Chondrocyte (in vitro differentiated cells): ENCODE measurements at regions not wholly inside any gene's neighbourhood (a gene's known extent, or its start where the extent isn't known, plus 50 kb on each side); places are given as distances from the start of the nearest gene placed in this dataset.

Source experiments
- DNase-seq: peaks from one replicate; pipeline ENCODE4 v3.0.0; 2021; ENCODE audit warnings: mixed read lengths, low spot score
- H3K27ac Mint-ChIP-seq: one replicate; pipeline ENCODE4 v1.8.0; 2021; ENCODE audit warnings: mild to moderate bottlenecking, moderate library complexity, mixed read lengths; ENCODE audit not compliant: unreplicated experiment
- H3K27me3 Mint-ChIP-seq: 2 replicates; pipeline ENCODE4 v1.8.0; 2021; ENCODE audit warnings: low read depth, mixed read lengths
- H3K36me3 Mint-ChIP-seq: 2 replicates; pipeline ENCODE4 v1.8.0; 2021; ENCODE audit warnings: low read depth, mixed read lengths
- H3K4me1 Mint-ChIP-seq: 2 replicates; pipeline ENCODE4 v1.8.0; 2021; ENCODE audit warnings: low read depth, mild to moderate bottlenecking, mixed read lengths
- H3K4me3 Mint-ChIP-seq: one replicate; pipeline ENCODE4 v1.8.0; 2021; ENCODE audit warnings: mild to moderate bottlenecking, moderate library complexity, mixed read lengths; ENCODE audit not compliant: unreplicated experiment
- H3K9me3 Mint-ChIP-seq: 2 replicates; pipeline ENCODE4 v1.8.0; 2021; ENCODE audit warnings: low read depth, mixed read lengths
- CTCF ChIP-seq: fragments of 200-600 bp; sonication (generic); IDR thresholded peaks from 2 replicates; pipeline ENCODE4 v1.5.0; 2021; ENCODE audit warnings: antibody characterized with exemption, mild to moderate bottlenecking, moderate library complexity

- H3K9me3 Mint-ChIP-seq, result no peaks in the 10 kb centered on the region
- no peaks in the 10 kb centered on the region for H3K27me3 Mint-ChIP-seq
- TF ChIP-seq CTCF, result no peak
- H3K27ac Mint-ChIP-seq, result no peak overlapping the region
- peaks cover 8% of the 10 kb centered on the region for H3K4me1 Mint-ChIP-seq
- no peaks in the 10 kb centered on the region for H3K36me3 Mint-ChIP-seq
- no peak for DNase-seq
- no peak overlapping the region for H3K4me3 Mint-ChIP-seq
Measured at GRCh38 chr4:153068751-153069150, 132.6 kb downstream of the FHDC1 start.

- H3K4me3 Mint-ChIP-seq, result no peak overlapping the region
- DNase-seq, result no peak
- peaks cover 1% of the 10 kb centered on the region for H3K36me3 Mint-ChIP-seq
- no peak overlapping the region for H3K27ac Mint-ChIP-seq
- no peaks in the 10 kb centered on the region for H3K27me3 Mint-ChIP-seq
- no peaks in the 10 kb centered on the region for H3K9me3 Mint-ChIP-seq
- peaks cover 5% of the 10 kb centered on the region for H3K4me1 Mint-ChIP-seq
- no peak for TF ChIP-seq CTCF
Measured at GRCh38 chr4:153071958-153072598, 132.2 kb upstream of the TRIM2 start.

- Mint-ChIP-seq H3K4me3 (no peak overlapping the region), H3K9me3 (peaks cover under 1% of the 10 kb centered on the region), H3K27ac (no peak overlapping the region), H3K27me3 (no peaks in the 10 kb centered on the region), H3K4me1 (no peaks in the 10 kb centered on the region), H3K36me3 (peaks cover 1% of the 10 kb centered on the region)
- no peak for DNase-seq
- no peak for TF ChIP-seq CTCF
Measured at GRCh38 chr4:153072661-153073060, 131.6 kb upstream of the TRIM2 start.

- H3K9me3 Mint-ChIP-seq, result peaks cover 3% of the 10 kb centered on the region
- H3K4me1 Mint-ChIP-seq, result no peaks in the 10 kb centered on the region
- TF ChIP-seq CTCF, result no peak
- DNase-seq, result no peak
- H3K36me3 Mint-ChIP-seq, result peaks cover 1% of the 10 kb centered on the region
- H3K4me3 Mint-ChIP-seq, result no peak overlapping the region
- H3K27ac Mint-ChIP-seq, result no peak overlapping the region
- no peaks in the 10 kb centered on the region for H3K27me3 Mint-ChIP-seq
Measured at GRCh38 chr4:153074486-153074885, 129.8 kb upstream of the TRIM2 start.

GRCh38 chr4:153074936-153075630 is 129.2 kb upstream of the TRIM2 start:
- no peaks in the 10 kb centered on the region for H3K4me1 Mint-ChIP-seq
- no peak for DNase-seq

More at GRCh38 chr4:153074936-153075630, 129.2 kb upstream of the TRIM2 start:
- TF ChIP-seq CTCF, result no peak
- H3K4me3 Mint-ChIP-seq, result no peak overlapping the region
- H3K9me3 Mint-ChIP-seq, result peaks cover 3% of the 10 kb centered on the region
- H3K27ac Mint-ChIP-seq, result no peak overlapping the region
- peaks cover 1% of the 10 kb centered on the region for H3K36me3 Mint-ChIP-seq
- H3K27me3 Mint-ChIP-seq, result no peaks in the 10 kb centered on the region
